Cardiac fibroblast (primary cell): ENCODE measurements at regions not wholly inside any gene's neighbourhood (a gene's known extent, or its start where the extent isn't known, plus 50 kb on each side); places are given as distances from the start of the nearest gene placed in this dataset.
A peak's percentile ranks its signal among the peaks of the same experiment; 100 is the strongest.

Experiments used
- DNase-seq, 2 donors: peaks; one replicate each; pipeline versions ENCODE4 v3.0.0 to v3.0.0-alpha.2; 2010; ENCODE audit warnings: low read depth in 2 of 2
- H3K4me3 ChIP-seq, 2 donors: replicated peaks in 1 of 2; 1 replicate in 1 of 2; 2 replicates in 1 of 2; pipeline ENCODE4 v1.5.1; 2011; ENCODE audit warnings: low read depth in 2 of 2, low read length in 2 of 2, mild to moderate bottlenecking in 2 of 2, moderate library complexity in 1 of 2
- CTCF ChIP-seq: IDR thresholded peaks from one replicate; pipeline ENCODE4 v1.5.1; 2011; ENCODE audit warnings: low read depth, mild to moderate bottlenecking, low read length, inconsistent platforms

- peak; percentile 22 to 71 for DNase-seq
- no peak overlapping the region for H3K4me3 ChIP-seq
- no peak for TF ChIP-seq CTCF
Measured at GRCh38 chr20:53706466-53707370, 113.1 kb upstream of the ZNF217 start.

GRCh38 chr20:53706008-53706465 is 112.4 kb upstream of the ZNF217 start:
- DNase-seq, result no peak
- TF ChIP-seq CTCF, result no peak
- no peak overlapping the region for H3K4me3 ChIP-seq

- no peak for TF ChIP-seq CTCF
- no peak overlapping the region for H3K4me3 ChIP-seq
- no peak for DNase-seq
Measured at GRCh38 chr20:53702617-53703016, 109.0 kb upstream of the ZNF217 start.

- no peak overlapping the region for H3K4me3 ChIP-seq
- DNase-seq, result no peak
- TF ChIP-seq CTCF, result no peak
Measured at GRCh38 chr20:53699906-53700305, 106.3 kb upstream of the ZNF217 start.

GRCh38 chr20:53699085-53699674 is 105.5 kb upstream of the ZNF217 start:
- no peak for TF ChIP-seq CTCF
- DNase-seq, result no peak
- H3K4me3 ChIP-seq, result no peak overlapping the region

- no peak for DNase-seq
- TF ChIP-seq CTCF, result no peak
- H3K4me3 ChIP-seq, result no peak overlapping the region
Measured at GRCh38 chr20:53698371-53698978, 104.8 kb upstream of the ZNF217 start.
